ENCODE measurements at regions not wholly inside any gene's neighbourhood (a gene's known extent, or its start where the extent isn't known, plus 50 kb on each side); places are given as distances from the start of the nearest gene placed in this dataset.
"Not testable (repeated sequence)": the region's sequence is repeated elsewhere in the genome, so short reads cannot be mapped to it uniquely, and the experiment has no call there.

DNA sequence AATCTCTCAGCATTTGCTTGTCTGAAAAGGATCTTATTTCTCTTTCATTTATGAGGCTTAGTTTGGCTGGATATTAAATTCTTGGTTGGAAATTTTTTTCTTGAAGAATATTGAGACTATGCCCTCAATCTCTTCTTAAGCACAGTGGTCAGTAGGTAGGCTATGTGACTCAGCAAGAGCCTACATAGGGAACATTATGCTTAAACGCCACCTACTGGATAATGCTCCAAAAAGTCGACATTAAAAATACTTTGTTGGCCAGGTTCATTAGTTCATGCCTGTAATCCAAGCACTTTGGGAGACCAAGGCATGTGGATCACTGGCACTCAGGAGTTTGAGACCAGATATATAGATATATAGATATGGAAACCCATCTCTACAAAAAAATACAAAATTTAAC lies 678.0 kb upstream of the USP24 start:
- DNase-seq: no peak

DNA sequence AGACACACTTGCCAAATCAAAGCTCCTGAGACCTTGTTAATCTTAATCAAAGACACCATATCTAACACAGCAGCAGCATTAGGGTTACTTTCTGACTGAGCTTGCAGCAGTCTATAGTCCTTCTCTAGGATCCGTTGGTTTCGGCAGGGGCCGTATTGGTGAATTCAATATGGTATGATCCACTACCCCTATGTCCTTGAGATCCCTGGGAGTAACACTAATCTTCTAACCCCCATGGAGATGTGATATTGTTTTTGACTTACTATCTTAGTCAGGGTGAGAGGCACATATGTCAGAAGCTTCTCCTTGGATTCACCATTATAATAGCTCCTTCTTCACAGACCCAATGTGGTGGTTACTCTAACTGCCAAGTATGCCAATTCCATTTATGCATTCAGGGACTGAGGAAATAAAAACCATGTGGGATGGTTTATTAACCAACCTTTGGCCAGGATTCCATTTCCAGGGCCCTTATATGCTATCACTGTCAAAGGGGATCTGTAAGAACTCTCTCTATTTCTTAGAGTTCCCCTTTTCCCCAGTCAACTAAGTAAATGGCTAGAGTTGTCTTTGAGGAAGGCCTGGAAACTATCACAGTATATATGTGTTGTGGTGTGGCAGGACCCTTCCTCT lies 673.6 kb upstream of the USP24 start:
- no peak for DNase-seq

DNA sequence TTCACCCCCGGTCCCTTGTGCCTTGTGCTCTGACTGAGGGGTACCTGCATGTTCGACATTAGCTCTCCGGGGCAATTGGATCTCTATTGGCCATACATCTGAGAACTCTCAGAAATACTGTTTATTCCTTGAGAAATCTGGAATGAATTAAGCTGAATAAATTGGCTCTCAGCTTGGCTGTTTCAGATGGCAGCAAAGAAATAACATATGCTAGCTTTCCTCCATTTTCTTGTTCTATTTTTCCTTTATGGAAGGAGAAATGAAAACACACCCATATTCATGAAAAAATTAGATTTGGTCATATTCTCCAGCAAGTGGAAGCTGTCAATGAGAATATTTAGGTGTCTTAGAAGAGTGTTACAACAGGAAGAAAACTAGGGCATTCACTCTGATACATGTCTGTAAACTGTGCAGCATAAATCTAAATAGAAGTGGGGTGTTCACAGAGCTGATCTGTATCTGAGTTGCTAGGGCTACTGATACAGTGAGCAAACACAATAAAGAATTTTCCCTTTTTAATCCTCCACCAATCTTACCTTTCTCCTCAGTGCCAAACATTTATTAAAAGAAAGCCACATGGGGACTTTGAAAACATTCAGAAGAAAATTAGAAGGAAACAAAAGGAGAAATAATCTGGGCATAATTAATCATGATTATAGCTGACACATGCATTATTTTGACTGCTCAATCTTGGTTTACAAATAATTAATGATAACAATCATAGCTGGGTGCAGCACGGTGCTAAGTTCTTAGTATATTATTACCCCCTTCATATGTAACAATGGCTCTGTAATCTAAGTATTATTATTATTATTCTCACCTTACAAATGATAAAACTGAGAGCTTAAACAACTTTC lies 671.9 kb upstream of the USP24 start:
- no peak for DNase-seq

GRCh38 chr1:55885619-55886018 lies 670.5 kb upstream of the USP24 start:
- no peak for DNase-seq

DNA sequence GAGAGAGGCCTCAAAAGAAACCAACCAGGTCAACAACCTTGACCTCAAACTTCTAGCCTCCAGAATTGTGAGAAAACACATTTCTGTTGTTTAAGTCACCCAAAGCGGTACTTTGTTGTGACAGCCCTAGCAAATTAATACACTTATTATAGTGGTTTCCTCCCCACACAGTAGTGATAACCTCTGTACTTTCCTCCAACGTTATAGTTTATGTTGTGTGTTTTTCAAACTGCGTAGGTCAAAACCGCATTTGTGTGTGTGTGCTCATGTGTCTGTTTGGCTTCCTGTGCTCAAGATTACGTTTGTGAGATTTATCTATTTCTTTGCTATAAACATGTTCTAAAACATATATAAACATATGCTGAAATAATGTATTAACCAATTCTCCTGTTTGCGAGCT lies 667.8 kb upstream of the USP24 start:
- no peak for DNase-seq

DNA sequence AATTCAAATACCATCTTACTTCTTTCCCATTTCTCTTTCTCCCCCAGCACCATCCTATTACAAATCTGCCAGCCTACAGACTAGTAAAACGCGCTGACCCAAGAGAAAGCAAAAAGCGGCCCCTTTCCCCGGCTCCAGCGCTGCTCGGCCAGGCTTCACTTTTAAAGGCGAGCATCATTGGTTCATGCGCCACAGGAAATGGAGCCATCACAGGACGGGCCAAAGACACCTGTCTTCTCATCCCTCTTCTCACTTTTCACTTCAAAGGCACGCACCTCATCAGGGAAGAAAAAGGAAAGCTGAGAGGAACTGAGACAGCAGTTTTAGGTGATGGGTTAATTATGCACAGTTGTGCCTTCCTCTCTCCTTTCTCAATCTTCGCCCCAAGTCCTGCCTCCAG lies 664.2 kb upstream of the USP24 start:
- no peak for DNase-seq

- DNase-seq: no peak
Observed at GRCh38 chr1:55877437-55878232, 662.5 kb upstream of the USP24 start.

DNA sequence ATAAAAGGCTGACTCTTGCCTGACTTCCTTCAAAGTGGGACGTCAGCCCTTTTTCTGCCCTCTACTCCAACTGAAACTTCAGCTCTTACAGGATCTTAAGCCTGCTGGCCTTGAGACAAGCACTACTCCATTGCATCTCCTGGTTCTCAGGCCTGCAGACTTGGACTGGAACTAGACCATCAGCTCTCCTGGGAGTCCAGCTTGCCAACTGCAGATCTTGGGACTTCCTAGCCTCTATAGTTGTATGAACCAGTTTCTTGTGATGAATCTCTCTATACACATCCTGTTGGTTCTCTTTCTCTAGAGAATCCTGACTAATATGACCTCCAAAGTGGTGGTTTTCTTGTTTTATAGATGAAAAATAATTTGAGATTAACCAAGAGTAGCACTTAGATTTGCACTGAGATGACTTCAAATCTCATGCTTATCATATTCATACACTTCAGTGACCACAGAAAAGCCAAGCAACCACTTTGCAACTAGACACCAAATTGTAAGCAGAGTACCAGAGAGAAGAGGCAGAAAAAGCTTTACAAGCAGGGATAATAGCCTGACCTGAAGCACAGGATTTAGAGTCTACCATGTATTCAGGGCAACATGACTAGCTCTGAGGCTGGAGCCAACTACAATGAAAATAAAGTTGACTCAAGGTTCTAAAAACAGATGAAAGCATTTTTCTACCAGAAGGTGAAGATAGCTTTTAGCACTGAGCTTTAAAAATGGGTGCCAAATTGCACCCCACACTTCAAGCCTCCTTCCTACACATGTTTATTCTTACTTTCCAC lies 661.3 kb upstream of the USP24 start:
- no peak for DNase-seq

DNA sequence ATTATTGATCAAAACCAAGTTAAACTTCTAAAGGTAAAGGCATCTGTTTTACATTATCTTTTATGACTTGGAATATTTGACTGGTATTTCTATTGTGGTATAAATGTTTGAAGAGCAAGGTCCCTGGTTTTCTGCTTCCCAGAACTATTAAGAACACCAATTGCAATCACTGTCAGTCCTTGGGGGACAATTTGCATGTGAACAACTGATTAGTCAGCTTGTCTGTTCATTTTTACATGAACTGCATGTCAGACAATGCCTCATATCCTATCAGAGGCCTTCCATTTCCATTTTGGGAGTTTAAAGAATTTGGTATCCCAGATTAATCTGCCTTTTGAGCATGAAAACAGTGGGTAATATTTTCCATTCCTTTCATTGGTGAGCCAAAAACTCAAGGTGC lies 654.9 kb upstream of the USP24 start:
- no peak for DNase-seq

GRCh38 chr1:55869065-55869464 lies 653.9 kb upstream of the USP24 start:
- no peak for DNase-seq

DNA sequence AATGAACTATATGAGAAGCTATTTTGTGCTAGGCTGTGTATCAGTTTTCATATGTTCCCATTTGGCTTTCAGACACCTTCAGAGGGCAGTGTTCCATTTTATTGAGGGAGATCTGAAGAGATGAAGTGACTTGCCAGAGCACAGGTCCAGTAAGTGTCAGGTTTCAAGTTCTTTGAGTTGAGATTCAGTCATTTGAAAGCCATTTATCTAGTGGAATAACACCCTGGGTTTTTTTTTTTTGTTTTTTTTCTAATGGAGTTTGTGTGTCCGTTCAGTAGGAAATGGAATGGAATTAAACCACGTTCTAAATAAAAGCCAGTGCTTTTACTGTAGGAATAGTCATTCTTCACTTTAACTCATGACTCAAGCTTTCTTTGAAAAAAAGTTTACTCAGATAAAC lies 652.9 kb upstream of the USP24 start:
- DNase-seq: no peak

DNA sequence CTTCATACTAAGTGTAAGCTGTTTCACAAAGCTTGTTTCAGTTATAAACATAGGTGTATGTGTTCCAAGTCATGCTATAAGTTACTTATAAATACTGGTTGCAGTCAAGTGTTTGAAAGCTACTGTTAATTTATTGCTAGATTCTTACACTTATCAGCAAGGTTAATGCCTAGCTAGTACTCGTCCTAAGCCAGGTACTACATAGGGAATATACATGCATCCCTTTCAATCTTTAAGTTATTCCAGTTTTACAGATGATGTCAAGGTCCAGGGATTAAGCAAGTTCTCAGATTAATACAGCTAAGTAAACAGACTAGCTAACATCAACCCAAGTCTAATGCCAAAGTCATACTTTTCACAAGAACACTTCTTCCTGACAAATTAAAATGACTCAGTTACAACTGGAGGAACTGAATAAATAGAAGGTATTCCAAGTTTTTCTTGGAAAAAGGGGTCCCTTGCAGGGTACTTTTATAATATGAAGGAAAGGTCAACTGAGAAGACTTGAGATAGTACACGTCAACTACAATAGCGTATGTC lies 652.2 kb upstream of the USP24 start:
- no peak for DNase-seq

DNA sequence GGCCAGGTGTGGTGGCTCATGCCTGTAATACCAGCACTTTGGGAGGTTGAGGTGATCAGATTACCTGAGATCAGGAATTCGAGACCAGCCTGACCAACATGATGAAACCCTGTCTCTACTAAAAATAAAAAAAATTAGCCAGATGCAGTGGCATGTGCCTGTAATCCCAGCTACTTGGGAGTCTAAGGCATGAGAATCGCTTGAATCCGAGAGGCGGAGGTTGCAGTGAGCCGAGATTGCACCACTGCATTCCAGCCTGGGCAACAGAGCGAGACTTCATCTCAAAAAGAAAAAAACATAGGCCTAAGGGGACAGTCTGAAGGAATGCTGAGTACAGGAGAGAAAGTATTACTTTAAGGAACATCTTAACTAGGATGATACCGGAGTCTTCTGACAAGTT lies 650.6 kb upstream of the USP24 start:
- DNase-seq: not testable (repeated sequence)

- DNase-seq: no peak
Observed at GRCh38 chr1:55864251-55864650, 649.1 kb upstream of the USP24 start.

- no peak for DNase-seq
Observed at GRCh38 chr1:55861676-55862340, 646.6 kb upstream of the USP24 start.

DNA sequence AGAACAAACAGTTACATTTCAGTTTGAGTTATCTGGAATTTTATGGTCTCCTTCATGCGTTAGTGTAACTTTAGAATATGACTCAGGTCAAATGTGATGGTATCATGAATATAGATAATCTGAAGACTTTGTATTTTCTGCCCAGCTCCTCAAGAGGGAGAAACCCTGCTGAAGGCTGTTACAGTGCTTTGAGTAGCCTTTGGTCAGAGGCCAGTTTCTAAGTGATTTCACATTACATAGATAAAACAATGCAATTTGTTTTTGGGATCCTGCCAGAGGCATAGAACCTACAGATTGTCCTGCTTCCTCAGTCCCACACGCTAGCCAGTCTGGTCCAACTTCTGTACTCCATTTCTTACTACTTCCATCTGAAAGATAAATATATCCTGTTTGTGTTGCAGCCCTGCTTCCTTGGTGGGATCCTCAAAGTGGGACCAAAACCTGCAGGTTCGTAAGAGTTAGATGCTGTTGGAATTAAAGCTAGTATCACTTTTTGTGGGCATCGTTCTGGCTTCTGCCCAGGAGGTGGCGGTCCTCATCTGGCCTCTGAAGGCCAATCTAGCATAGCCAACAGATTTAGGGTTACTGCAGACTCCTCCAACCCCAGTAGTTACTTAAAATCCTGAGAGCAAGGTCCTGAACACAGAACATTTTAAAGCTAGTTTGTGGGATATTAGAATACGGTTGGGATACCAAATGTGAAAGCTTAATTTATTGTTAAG lies 645.8 kb upstream of the USP24 start:
- no peak for DNase-seq

GRCh38 chr1:55860326-55860725 lies 645.2 kb upstream of the USP24 start:
- DNase-seq: no peak

- no peak for DNase-seq
Observed at GRCh38 chr1:55854911-55855310, 639.7 kb upstream of the USP24 start.

GRCh38 chr1:55848906-55849305 lies 633.7 kb upstream of the USP24 start:
- DNase-seq: no peak

GRCh38 chr1:55846051-55846450 lies 630.9 kb upstream of the USP24 start:
- no peak for DNase-seq

- no peak for DNase-seq
Observed at GRCh38 chr1:55844322-55844721, 629.2 kb upstream of the USP24 start.

All from cerebellar nuclear complex (tissue), 1 donor.